SK-N-SH (cell line): ENCODE measurements at regions not wholly inside any gene's neighbourhood (a gene's known extent, or its start where the extent isn't known, plus 50 kb on each side); places are given as distances from the start of the nearest gene placed in this dataset.

Experiments used
- CTCF ChIA-PET: fragments of 300-600, 350-600 bp; formaldehyde crosslinking; extraction: SDS; loops from one replicate; lab custom pipeline; 2021; lab: Yijun Ruan, JAX
- POLR2A ChIA-PET: fragments of 350-600 bp; sonication (Branson Sonifier 250); formaldehyde crosslinking; extraction: SDS; loops from one replicate; lab custom pipeline; 2020; ENCODE audit warnings: antibody characterized with exemption, inconsistent platforms; lab: Yijun Ruan, JAX
- DNase-seq: peaks from one replicate; pipeline ENCODE4 v3.0.0; 2012
- H2AFZ ChIP-seq: fragments of 200-600 bp; sonication (generic); 2 replicates; pipeline ENCODE4 v1.8.1; 2016; ENCODE audit warnings: antibody characterized with exemption, mild to moderate bottlenecking, low read depth
- H3F3A ChIP-seq: fragments of 200-600 bp; sonication (generic); replicated peaks from 2 replicates; pipeline ENCODE3; 2016; ENCODE audit warnings: antibody characterized with exemption, mild to moderate bottlenecking; ENCODE audit not compliant: insufficient read depth
- H3K27ac ChIP-seq, 2 experiments: fragments of 200-500 bp in 1 of 2; fragments of 200-600 bp in 1 of 2; sonication (Bioruptor generic) in 1 of 2; sonication (generic), shearing (Covaris generic) in 1 of 2; 2 replicates each; pipeline versions ENCODE4 v1.5.1 to v1.6.1; 2014 to 2016; ENCODE audit warnings: low read depth in 2 of 2, inconsistent platforms in 1 of 2, low read length in 1 of 2, mild to moderate bottlenecking in 1 of 2, mixed read lengths in 1 of 2
- H3K27me3 ChIP-seq: fragments of 200-600 bp; sonication (generic), shearing (Covaris generic); 2 replicates; pipeline ENCODE4 v1.6.1; 2016; ENCODE audit warnings: mixed run types; ENCODE audit not compliant: insufficient read depth
- H3K36me3 ChIP-seq, 2 experiments: fragments of 200-500 bp in 1 of 2; fragments of 200-600 bp in 1 of 2; sonication (Bioruptor generic) in 1 of 2; sonication (generic) in 1 of 2; replicated peaks in 1 of 2; 2 replicates each; pipeline versions ENCODE3 to v1.5.1; 2014 to 2016; ENCODE audit warnings: low read length in 1 of 2, mild to moderate bottlenecking in 1 of 2; ENCODE audit not compliant: insufficient read depth in 2 of 2, control insufficient read depth in 1 of 2
- H3K4me1 ChIP-seq, 2 experiments: fragments of 200-500 bp in 1 of 2; fragments of 200-600 bp in 1 of 2; sonication (Bioruptor generic) in 1 of 2; sonication (generic), shearing (Covaris generic) in 1 of 2; 2 replicates each; pipeline versions ENCODE4 v1.5.1 to v1.6.1; 2014 to 2016; ENCODE audit warnings: low read depth in 1 of 2, low read length in 1 of 2, mixed run types in 1 of 2; ENCODE audit not compliant: insufficient read depth in 2 of 2, control insufficient read depth in 1 of 2
- H3K4me2 ChIP-seq: fragments of 200-600 bp; sonication (generic), shearing (Covaris generic); 2 replicates; pipeline ENCODE4 v1.6.1; 2017; ENCODE audit warnings: mixed run types
- H3K4me3 ChIP-seq, 2 experiments: fragments of 200-500 bp in 1 of 2; fragments of 200-600 bp in 1 of 2; sonication (Bioruptor generic) in 1 of 2; sonication (generic), shearing (Covaris generic) in 1 of 2; 2 replicates each; pipeline versions ENCODE4 v1.5.1 to v1.8.1; 2014 to 2016; ENCODE audit warnings: low read depth in 2 of 2, inconsistent platforms in 1 of 2, low read length in 1 of 2, mild to moderate bottlenecking in 1 of 2, mixed read lengths in 1 of 2, moderate library complexity in 1 of 2
- H3K79me2 ChIP-seq: fragments of 200-600 bp; sonication (generic); 2 replicates; pipeline ENCODE4 v1.8.1; 2017; ENCODE audit warnings: mild to moderate bottlenecking; ENCODE audit not compliant: insufficient read depth
- H3K9ac ChIP-seq: fragments of 200-600 bp; sonication (generic); 2 replicates; pipeline ENCODE4 v1.6.1; 2017; ENCODE audit warnings: mixed run types
- H3K9me2 ChIP-seq: fragments of 200-600 bp; sonication (generic); 2 replicates; pipeline ENCODE4 v1.6.1; 2017; ENCODE audit warnings: mixed run types
- H3K9me3 ChIP-seq: fragments of 200-600 bp; sonication (generic); 2 replicates; pipeline ENCODE4 v1.6.1; 2017; ENCODE audit warnings: mixed run types, mild to moderate bottlenecking, moderate library complexity
- H4K20me1 ChIP-seq: fragments of 200-600 bp; sonication (generic); 2 replicates; pipeline ENCODE4 v1.6.1; 2017; ENCODE audit warnings: mild to moderate bottlenecking, mixed run types; ENCODE audit not compliant: insufficient read depth
- ELF1 ChIP-seq: IDR thresholded peaks from 2 replicates; pipeline ENCODE4 v1.4.0; 2012
- EP300 ChIP-seq, 2 experiments: IDR thresholded peaks; 2 replicates each; pipeline versions ENCODE4 v1.4.0 to v1.6.1; 2012; ENCODE audit warnings: borderline replicate concordance in 1 of 2, low read depth in 1 of 2, low read length in 1 of 2
- FOSL2 ChIP-seq: IDR thresholded peaks from 2 replicates; pipeline ENCODE4 v1.4.0; 2012; ENCODE audit warnings: low read depth, mild to moderate bottlenecking, moderate library complexity, borderline replicate concordance
- FOXM1 ChIP-seq: IDR thresholded peaks from 2 replicates; pipeline ENCODE4 v1.4.0; 2012; ENCODE audit warnings: low read depth, mild to moderate bottlenecking
- GABPA ChIP-seq: IDR thresholded peaks from 2 replicates; pipeline ENCODE4 v1.4.0; 2012; ENCODE audit warnings: low read depth, mild to moderate bottlenecking
- GATA2 ChIP-seq: sonication (generic); formaldehyde crosslinking; IDR thresholded peaks from 2 replicates; pipeline ENCODE4 v1.5.0; 2020; ENCODE audit warnings: mild to moderate bottlenecking, missing genetic modification reagents
- JUND ChIP-seq: IDR thresholded peaks from 2 replicates; pipeline ENCODE4 v1.4.0; 2012
- MAX ChIP-seq: IDR thresholded peaks from 2 replicates; pipeline ENCODE4 v1.4.0; 2012; ENCODE audit warnings: low read depth
- MEF2A ChIP-seq: IDR thresholded peaks from 2 replicates; pipeline ENCODE4 v1.4.0; 2012; ENCODE audit warnings: low read depth, borderline replicate concordance
- NFIC ChIP-seq: IDR thresholded peaks from 2 replicates; pipeline ENCODE4 v1.4.0; 2012; ENCODE audit warnings: borderline replicate concordance
- NRF1 ChIP-seq: IDR thresholded peaks from 2 replicates; pipeline ENCODE4 v1.6.1; 2012; ENCODE audit warnings: low read depth, mild to moderate bottlenecking, low read length
- PBX3 ChIP-seq: IDR thresholded peaks from 2 replicates; pipeline ENCODE4; 2012
- POLR2AphosphoS5 ChIP-seq: IDR thresholded peaks from 2 replicates; pipeline ENCODE4 v1.6.1; 2012; ENCODE audit warnings: low read depth, low read length
- RAD21 ChIP-seq: IDR thresholded peaks from 2 replicates; pipeline ENCODE4 v1.6.1; 2012; ENCODE audit warnings: mild to moderate bottlenecking, low read length
- RXRA ChIP-seq: IDR thresholded peaks from 2 replicates; pipeline ENCODE4 v1.4.0; 2012; ENCODE audit warnings: low read depth, mild to moderate bottlenecking, borderline replicate concordance
- TAF1 ChIP-seq: IDR thresholded peaks from 2 replicates; pipeline ENCODE4 v1.6.1; 2012; ENCODE audit warnings: low read depth, mild to moderate bottlenecking, low read length, moderate library complexity, borderline replicate concordance
- TCF12 ChIP-seq: IDR thresholded peaks from 2 replicates; pipeline ENCODE4 v1.4.0; 2012
- TEAD4 ChIP-seq: IDR thresholded peaks from 2 replicates; pipeline ENCODE4 v1.4.0; 2012; ENCODE audit warnings: mild to moderate bottlenecking, borderline replicate concordance; ENCODE audit not compliant: insufficient read depth
- USF1 ChIP-seq: IDR thresholded peaks from 2 replicates; pipeline ENCODE4 v1.4.0; 2012; ENCODE audit warnings: low read depth, borderline replicate concordance
- USF2 ChIP-seq: fragments of 150-350 bp; IDR thresholded peaks from 2 replicates; pipeline ENCODE4 v1.6.1; 2017; ENCODE audit warnings: antibody characterized with exemption, low read length, low read depth, borderline replicate concordance
- YY1 ChIP-seq: IDR thresholded peaks from 2 replicates; pipeline ENCODE4 v1.4.0; 2012; ENCODE audit warnings: low read depth, mild to moderate bottlenecking
- WGBS: methylation state at CpG from one replicate; pipeline ENCODE4 v1.1.6; 2017; ENCODE audit warnings: low lambda C conversion rate; 5-methylcytosine and 5-hydroxymethylcytosine counted together

- peak overlapping the region; percentile 59 for H3K4me2 ChIP-seq
- peak overlapping the region; percentile 86 to 92 for H3K27ac ChIP-seq
- H3K27me3 ChIP-seq: no peaks in the 10 kb centered on the region
- H3K79me2 ChIP-seq: no peaks in the 10 kb centered on the region
- peak; percentile 89 for TF ChIP-seq TCF12
- peak; percentile 49; the same call in 1 of the 2 replicates for TF ChIP-seq PBX3
- peak; percentile 36; the same call in 1 of the 2 replicates for TF ChIP-seq FOSL2
- TF ChIP-seq TAF1: no peak
- peak; percentile 40; the same call in 1 of the 2 replicates for TF ChIP-seq JUND
- peak; percentile 89 for TF ChIP-seq NFIC
- TF ChIP-seq TEAD4: peak; percentile 38; the same call in 1 of the 2 replicates
- TF ChIP-seq EP300 (IDR thresholded peaks at IDR 0.05; ENCODE audit: borderline replicate concordance in 1 of 2, low read depth in 1 of 2, low read length in 1 of 2): peak in 1 of 2 experiments; percentile 62; a peak in 1 of 4 replicates
- peak; percentile 36; the same call in 1 of the 2 replicates for TF ChIP-seq POLR2AphosphoS5
- TF ChIP-seq MEF2A: no peak
- TF ChIP-seq, all 33 proteins: peak for 8
- ChIA-PET POLR2A (no interaction called here), CTCF (interaction anchor here (1.3 kb wide), 1 partner anchor 12 kb away, joined by 3 read pairs; no protein-coding TSS in a partner anchor)
- Histone ChIP-seq H2AFZ (no peak overlapping the region), H3F3A (peaks cover 24% of the 10 kb centered on the region), H3K4me1 (peaks cover 6 to 20% of the 10 kb centered on the region in 2 experiments; a peak in 3 of 4 replicates), H3K36me3 (no peaks in the 10 kb centered on the region), H3K9me3 (no peaks in the 10 kb centered on the region), H3K4me3 (no peak overlapping the region), H3K9ac (peak overlapping the region; percentile 43; the same call in 1 of the 2 replicates), H4K20me1 (no peaks in the 10 kb centered on the region), H3K9me2 (no peaks in the 10 kb centered on the region)
- no peak for DNase-seq
Observed at GRCh38 chr1:60133848-60134247, 60.3 kb upstream of the C1orf87 start.

- CTCF ChIA-PET: interaction anchor here (1.3 kb wide), 1 partner anchor 13 kb away, joined by 3 read pairs; no protein-coding TSS in a partner anchor
- Histone ChIP-seq H3K36me3 (no peaks in the 10 kb centered on the region), H3K9ac (peak overlapping the region; percentile 43), H3F3A (peaks cover 24% of the 10 kb centered on the region), H3K9me3 (no peaks in the 10 kb centered on the region), H3K27me3 (no peaks in the 10 kb centered on the region), H3K27ac (peak overlapping the region; percentile 86 to 92), H3K4me3 (peak overlapping the region; percentile 13 to 32; a peak in 3 of 4 replicates), H3K9me2 (no peaks in the 10 kb centered on the region), H4K20me1 (no peaks in the 10 kb centered on the region), H3K4me2 (peak overlapping the region; percentile 59), H3K79me2 (no peaks in the 10 kb centered on the region), H3K4me1 (peaks cover 6 to 20% of the 10 kb centered on the region in 2 experiments; a peak in 3 of 4 replicates), H2AFZ (no peak overlapping the region)
- POLR2A ChIA-PET: no interaction called here
- 16% methylated on average over 9 of the region's 9 CpGs for WGBS
- peak; percentile 3 for DNase-seq
- TF ChIP-seq TEAD4 (peak; percentile 90), JUND (peak; percentile 84), MEF2A (peak; percentile 76; the same call in 1 of the 2 replicates), NRF1 (no peak), YY1 (peak; percentile 45; the same call in 1 of the 2 replicates), MAX (peak; percentile 63; the same call in 1 of the 2 replicates), USF1 (no peak), EP300 (IDR thresholded peaks at IDR 0.05; ENCODE audit: borderline replicate concordance in 1 of 2, low read depth in 1 of 2, low read length in 1 of 2) (peak in 1 of 2 experiments; percentile 96; a peak in 2 of 4 replicates), POLR2AphosphoS5 (peak; percentile 84), USF2 (no peak), FOSL2 (peak; percentile 83), RXRA (peak; percentile 46; the same call in 1 of the 2 replicates), PBX3 (peak; percentile 73), RAD21 (no peak), GABPA (peak; percentile 57), NFIC (peak; percentile 92), TCF12 (peak; percentile 100), FOXM1 (peak; percentile 75), TAF1 (no peak), ELF1 (peak; percentile 68; the same call in 1 of the 2 replicates), GATA2 (no peak)
Observed at GRCh38 chr1:60133000-60133673, 59.6 kb upstream of the C1orf87 start.
